Cardiac fibroblast (primary cell): ENCODE measurements at regions not wholly inside any gene's neighbourhood (a gene's known extent, or its start where the extent isn't known, plus 50 kb on each side); places are given as distances from the start of the nearest gene placed in this dataset.
A peak's percentile ranks its signal among the peaks of the same experiment; 100 is the strongest.

Source experiments
- DNase-seq, 2 donors: peaks; one replicate each; pipeline versions ENCODE4 v3.0.0 to v3.0.0-alpha.2; 2010; ENCODE audit warnings: low read depth in 2 of 2
- H3K4me3 ChIP-seq, 2 donors: replicated peaks in 1 of 2; 1 replicate in 1 of 2; 2 replicates in 1 of 2; pipeline ENCODE4 v1.5.1; 2011; ENCODE audit warnings: low read depth in 2 of 2, low read length in 2 of 2, mild to moderate bottlenecking in 2 of 2, moderate library complexity in 1 of 2
- CTCF ChIP-seq: IDR thresholded peaks from one replicate; pipeline ENCODE4 v1.5.1; 2011; ENCODE audit warnings: low read depth, mild to moderate bottlenecking, low read length, inconsistent platforms

DNA sequence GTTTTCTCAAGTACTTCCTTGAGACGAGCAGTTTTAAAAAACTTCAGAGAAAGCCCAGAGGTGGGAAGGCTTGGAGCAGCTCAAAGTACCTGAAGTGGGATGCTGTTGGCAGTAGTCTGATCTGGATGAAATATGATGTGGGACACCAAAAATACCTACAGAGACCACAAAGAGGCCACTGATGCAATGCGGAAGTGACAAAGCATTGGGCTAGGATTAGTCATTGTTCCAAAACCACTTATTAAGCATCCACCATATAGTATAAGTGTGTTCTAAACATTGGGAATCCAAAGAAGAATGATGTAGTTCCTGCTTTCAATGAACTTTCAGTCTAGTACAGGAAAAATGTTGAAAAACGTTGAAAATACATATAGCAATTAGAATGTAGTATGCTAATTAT is 386.1 kb upstream of the CNKSR2 start:
- peak in 1 of 2 donors; percentile 59 for DNase-seq
- TF ChIP-seq CTCF = no peak
- no peak overlapping the region for H3K4me3 ChIP-seq

GRCh38 chrX:20980426-20980825 is 393.8 kb upstream of the CNKSR2 start:
- DNase-seq = no peak
- no peak overlapping the region for H3K4me3 ChIP-seq
- no peak for TF ChIP-seq CTCF

DNA sequence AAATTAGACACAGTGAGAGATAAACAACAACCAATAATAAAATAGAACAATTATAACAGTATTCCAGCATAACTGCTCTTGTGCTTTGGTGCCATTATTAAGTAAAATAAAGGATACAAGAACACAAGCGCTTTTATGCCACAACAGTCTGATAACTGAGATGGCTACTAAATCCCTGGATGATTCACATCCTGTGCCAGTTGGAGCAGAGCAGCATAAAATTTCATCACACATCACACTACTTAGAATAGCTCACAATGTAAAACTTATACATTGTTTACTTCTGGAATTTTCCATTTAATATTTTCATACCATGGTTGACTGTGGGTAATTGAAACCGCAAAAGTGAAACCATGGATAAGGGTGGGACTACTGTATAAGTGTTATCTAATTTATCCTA is 399.9 kb upstream of the CNKSR2 start:
- H3K4me3 ChIP-seq = no peak overlapping the region
- TF ChIP-seq CTCF = no peak
- DNase-seq = peak; percentile 5 to 57

GRCh38 chrX:20973038-20973437 is 401.2 kb upstream of the CNKSR2 start:
- H3K4me3 ChIP-seq = no peak overlapping the region
- no peak for DNase-seq
- no peak for TF ChIP-seq CTCF

DNA sequence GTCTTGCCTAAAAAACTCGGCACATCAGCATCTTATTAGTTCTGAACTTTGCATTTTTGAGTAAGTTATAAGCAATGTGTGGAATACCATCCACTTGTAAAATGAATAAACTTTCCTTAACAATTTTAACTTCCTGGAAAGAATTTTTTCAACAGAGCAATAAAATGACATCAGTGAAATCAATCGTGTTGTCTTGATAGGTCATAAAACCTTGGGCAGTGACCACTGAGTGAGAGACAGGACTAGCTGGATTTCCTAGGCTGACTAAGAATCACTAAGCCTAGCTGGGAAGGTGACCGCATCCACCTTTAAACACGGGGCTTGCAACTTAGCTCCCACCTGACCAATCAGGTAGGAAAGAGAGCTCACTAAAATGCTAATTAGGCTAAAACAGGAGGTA is 403.0 kb upstream of the CNKSR2 start:
- TF ChIP-seq CTCF = no peak
- H3K4me3 ChIP-seq = no peak overlapping the region
- DNase-seq = no peak

GRCh38 chrX:20969565-20969964 is 404.7 kb upstream of the CNKSR2 start:
- H3K4me3 ChIP-seq = no peak overlapping the region
- DNase-seq = peak in 1 of 2 donors; percentile 18
- TF ChIP-seq CTCF = no peak

DNA sequence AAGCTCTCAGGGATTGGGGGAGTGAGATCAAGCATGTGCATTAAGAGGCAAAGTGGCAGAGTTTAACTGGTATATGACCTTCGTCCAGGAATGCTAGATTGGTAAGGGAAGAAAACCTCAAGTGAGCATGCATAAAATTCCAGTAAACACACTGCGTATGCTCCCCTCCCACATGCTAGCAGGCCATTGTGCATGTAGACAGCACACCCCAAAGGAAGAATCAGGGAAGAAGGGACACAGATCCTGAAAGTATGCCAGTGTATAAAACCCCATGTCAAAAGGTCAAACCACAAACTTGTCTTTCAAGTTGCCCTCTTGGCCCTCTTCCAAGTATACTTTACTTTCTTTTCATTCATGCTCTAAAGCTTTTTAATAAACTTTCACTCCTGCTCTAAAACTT is 405.2 kb upstream of the CNKSR2 start:
- peak; percentile 29 to 34 for DNase-seq
- TF ChIP-seq CTCF = no peak
- H3K4me3 ChIP-seq = no peak overlapping the region
